Endodermal cell (in vitro differentiated cells): ENCODE measurements at regions not wholly inside any gene's neighbourhood (a gene's known extent, or its start where the extent isn't known, plus 50 kb on each side); places are given as distances from the start of the nearest gene placed in this dataset.

ENCODE experiments used
- DNase-seq: peaks from one replicate; pipeline ENCODE4 v3.0.0-alpha.2; 2017
- H3K27ac ChIP-seq: 2 replicates; pipeline ENCODE4 v1.5.1; 2013; ENCODE audit warnings: mild to moderate bottlenecking, low read depth, low read length, moderate library complexity
- H3K27me3 ChIP-seq: 2 replicates; pipeline ENCODE4 v1.6.1; 2013; ENCODE audit warnings: mild to moderate bottlenecking, low read length, moderate library complexity; ENCODE audit not compliant: insufficient read depth, control insufficient read depth, poor library complexity, severe bottlenecking
- H3K36me3 ChIP-seq: 2 replicates; pipeline ENCODE4 v1.7.0; 2013; ENCODE audit warnings: mild to moderate bottlenecking, low read length, moderate library complexity; ENCODE audit not compliant: control insufficient read depth, insufficient read depth
- H3K4me1 ChIP-seq: one replicate; pipeline ENCODE4 v1.7.0; 2013; ENCODE audit warnings: low read length; ENCODE audit not compliant: control insufficient read depth, insufficient read depth
- H3K4me3 ChIP-seq: 2 replicates; pipeline ENCODE4 v1.5.1; 2013; ENCODE audit warnings: mild to moderate bottlenecking, low read length, moderate library complexity
- H3K9ac ChIP-seq: 2 replicates; pipeline ENCODE4 v1.6.1; 2013; ENCODE audit warnings: mild to moderate bottlenecking, low read length, moderate library complexity; ENCODE audit not compliant: poor library complexity, severe bottlenecking; ENCODE audit errors: extremely low read depth
- H3K9me3 ChIP-seq: 2 replicates; pipeline ENCODE4 v1.6.1; 2013; ENCODE audit warnings: mild to moderate bottlenecking, low read length, moderate library complexity; ENCODE audit not compliant: control insufficient read depth
- H3K27ac Mint-ChIP-seq: 2 replicates; pipeline ENCODE4 v1.8.0; 2020; ENCODE audit warnings: mixed read lengths
- H3K27me3 Mint-ChIP-seq: 2 replicates; pipeline ENCODE4 v1.8.0; 2021; ENCODE audit warnings: mild to moderate bottlenecking, mixed read lengths; ENCODE audit not compliant: insufficient read depth
- H3K36me3 Mint-ChIP-seq: 2 replicates; pipeline ENCODE4 v1.8.0; 2020; ENCODE audit warnings: low read depth, mixed read lengths
- H3K4me1 Mint-ChIP-seq: 2 replicates; pipeline ENCODE4 v1.8.0; 2020; ENCODE audit warnings: mixed read lengths
- H3K4me3 Mint-ChIP-seq: 2 replicates; pipeline ENCODE4 v1.8.0; 2020; ENCODE audit warnings: mild to moderate bottlenecking, moderate library complexity, mixed read lengths
- H3K9me3 Mint-ChIP-seq: 2 replicates; pipeline ENCODE4 v1.8.0; 2020; ENCODE audit warnings: mild to moderate bottlenecking, mixed read lengths
- WGBS, 2 experiments: methylation state at CpG; one replicate each; pipeline versions ENCODE4 v1.1.5 to v1.1.7; 2013; ENCODE audit warnings: missing lambda C conversion rate in 2 of 2, mixed read lengths in 1 of 2; ENCODE audit not compliant: insufficient coverage in 1 of 2, insufficient read length in 1 of 2; 5-methylcytosine and 5-hydroxymethylcytosine counted together
- TF ChIP-seq, protein P1 (sequence below): fragments of 200-600 bp; sonication (generic); conservative IDR thresholded peaks from 2 replicates; pipeline ENCODE4 v1.5.0; 2021; ENCODE audit warnings: antibody characterized with exemption, mild to moderate bottlenecking

- H3K4me3 ChIP-seq = no peak overlapping the region
- H3K4me3 Mint-ChIP-seq = no peak overlapping the region
- H3K36me3 ChIP-seq = no peaks in the 10 kb centered on the region
- peaks cover 2% of the 10 kb centered on the region for H3K9me3 Mint-ChIP-seq
- WGBS, 2 experiments = 90 to 94% methylated on average over 3 of the region's 3 CpGs
- H3K27me3 Mint-ChIP-seq = peaks cover 64% of the 10 kb centered on the region
- peaks cover 22% of the 10 kb centered on the region for H3K4me1 Mint-ChIP-seq
- peaks cover 37% of the 10 kb centered on the region for H3K27me3 ChIP-seq
- H3K27ac ChIP-seq = no peak overlapping the region
- H3K9ac ChIP-seq = no peak overlapping the region
- no peaks in the 10 kb centered on the region for H3K9me3 ChIP-seq
- DNase-seq = no peak
- H3K4me1 ChIP-seq = peaks cover 4% of the 10 kb centered on the region
- H3K27ac Mint-ChIP-seq = no peak overlapping the region
- TF ChIP-seq, protein P1, sequence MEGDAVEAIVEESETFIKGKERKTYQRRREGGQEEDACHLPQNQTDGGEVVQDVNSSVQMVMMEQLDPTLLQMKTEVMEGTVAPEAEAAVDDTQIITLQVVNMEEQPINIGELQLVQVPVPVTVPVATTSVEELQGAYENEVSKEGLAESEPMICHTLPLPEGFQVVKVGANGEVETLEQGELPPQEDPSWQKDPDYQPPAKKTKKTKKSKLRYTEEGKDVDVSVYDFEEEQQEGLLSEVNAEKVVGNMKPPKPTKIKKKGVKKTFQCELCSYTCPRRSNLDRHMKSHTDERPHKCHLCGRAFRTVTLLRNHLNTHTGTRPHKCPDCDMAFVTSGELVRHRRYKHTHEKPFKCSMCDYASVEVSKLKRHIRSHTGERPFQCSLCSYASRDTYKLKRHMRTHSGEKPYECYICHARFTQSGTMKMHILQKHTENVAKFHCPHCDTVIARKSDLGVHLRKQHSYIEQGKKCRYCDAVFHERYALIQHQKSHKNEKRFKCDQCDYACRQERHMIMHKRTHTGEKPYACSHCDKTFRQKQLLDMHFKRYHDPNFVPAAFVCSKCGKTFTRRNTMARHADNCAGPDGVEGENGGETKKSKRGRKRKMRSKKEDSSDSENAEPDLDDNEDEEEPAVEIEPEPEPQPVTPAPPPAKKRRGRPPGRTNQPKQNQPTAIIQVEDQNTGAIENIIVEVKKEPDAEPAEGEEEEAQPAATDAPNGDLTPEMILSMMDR = no peak
- no peaks in the 10 kb centered on the region for H3K36me3 Mint-ChIP-seq
Measured at GRCh38 chr4:151994429-151994828, 233.6 kb upstream of the GATB start.

DNA sequence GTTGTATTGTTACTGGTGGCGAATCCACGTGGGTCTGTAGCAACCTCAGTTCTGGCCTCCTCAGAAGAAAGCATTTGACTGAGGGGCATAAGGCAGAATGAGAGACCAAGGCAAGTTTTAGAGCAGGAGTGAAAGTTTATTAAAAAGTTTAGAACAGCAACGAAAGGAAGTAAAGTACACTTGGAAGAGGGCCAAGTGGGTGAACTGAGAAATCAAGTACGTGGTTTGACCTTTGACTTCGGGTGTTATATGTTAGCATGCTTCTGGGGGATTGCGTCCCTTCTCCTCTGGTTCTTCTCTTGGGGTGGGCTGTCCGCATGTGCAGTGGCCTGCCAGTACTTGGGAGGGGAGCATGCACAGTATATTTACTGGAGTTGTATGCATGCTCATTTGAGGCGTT is 232.7 kb upstream of the GATB start:
- Histone ChIP-seq H3K4me3 (no peak overlapping the region), H3K36me3 (no peaks in the 10 kb centered on the region), H3K9me3 (no peaks in the 10 kb centered on the region), H3K4me1 (peaks cover 4% of the 10 kb centered on the region), H3K9ac (no peak overlapping the region), H3K27ac (no peak overlapping the region), H3K27me3 (peaks cover 28% of the 10 kb centered on the region)
- Mint-ChIP-seq H3K4me3 (no peak overlapping the region), H3K27me3 (peaks cover 63% of the 10 kb centered on the region), H3K4me1 (peaks cover 22% of the 10 kb centered on the region), H3K27ac (no peak overlapping the region), H3K9me3 (peaks cover 2% of the 10 kb centered on the region), H3K36me3 (no peaks in the 10 kb centered on the region)
- TF ChIP-seq, protein P1 = no peak
- DNase-seq = no peak
- 93 to 94% methylated on average over 6 to 8 of the region's 8 CpGs for WGBS, 2 experiments

- H3K4me1 ChIP-seq = peaks cover 4% of the 10 kb centered on the region
- Mint-ChIP-seq H3K4me1 (peaks cover 18% of the 10 kb centered on the region), H3K9me3 (peaks cover 2% of the 10 kb centered on the region), H3K4me3 (no peak overlapping the region), H3K27me3 (peaks cover 59% of the 10 kb centered on the region), H3K36me3 (no peaks in the 10 kb centered on the region), H3K27ac (no peak overlapping the region)
- H3K27me3 ChIP-seq = peaks cover 21% of the 10 kb centered on the region
- no peaks in the 10 kb centered on the region for H3K36me3 ChIP-seq
- TF ChIP-seq, protein P1 = no peak
- 60 to 90% methylated on average over 1 to 5 of the region's 5 CpGs for WGBS, 2 experiments
- no peak overlapping the region for H3K4me3 ChIP-seq
- H3K9ac ChIP-seq = no peak overlapping the region
- peak; percentile 60 for DNase-seq
- H3K9me3 ChIP-seq = no peaks in the 10 kb centered on the region
- no peak overlapping the region for H3K27ac ChIP-seq
Measured at GRCh38 chr4:151992332-151993154, 231.7 kb upstream of the GATB start.
